ENCODE measurements at regions not wholly inside any gene's neighbourhood (a gene's known extent, or its start where the extent isn't known, plus 50 kb on each side); places are given as distances from the start of the nearest gene placed in this dataset.
"Not testable (repeated sequence)": the region's sequence is repeated elsewhere in the genome, so short reads cannot be mapped to it uniquely, and the experiment has no call there.

- Histone ChIP-seq H3K4me3 (ENCODE audit: insufficient read depth, low read depth, low read length, poor library complexity, severe bottlenecking) (no peak overlapping the region), H3K9me3 (ENCODE audit: control insufficient read depth, low read length) (no peaks in the 10 kb centered on the region), H3K36me3 (ENCODE audit: control insufficient read depth, insufficient read depth, low read length) (no peaks in the 10 kb centered on the region), H3K27ac (ENCODE audit: insufficient read depth, low read length, poor library complexity, severe bottlenecking) (no peak overlapping the region), H3K4me1 (ENCODE audit: control insufficient read depth, insufficient read depth, low read length, poor library complexity, severe bottlenecking) (no peaks in the 10 kb centered on the region), H3K27me3 (replicated peaks; ENCODE audit: control insufficient read depth, insufficient read depth, low read length, poor library complexity, severe bottlenecking) (no peaks in the 10 kb centered on the region)
- no peak for DNase-seq
Observed at GRCh38 chr5:165028356-165028755, 1522.9 kb downstream of the MAT2B start.

- no peak for DNase-seq
- Histone ChIP-seq H3K4me1 (ENCODE audit: control insufficient read depth, insufficient read depth, low read length, poor library complexity, severe bottlenecking) (no peaks in the 10 kb centered on the region), H3K36me3 (ENCODE audit: control insufficient read depth, insufficient read depth, low read length) (no peaks in the 10 kb centered on the region), H3K27ac (ENCODE audit: insufficient read depth, low read length, poor library complexity, severe bottlenecking) (no peak overlapping the region), H3K9me3 (ENCODE audit: control insufficient read depth, low read length) (no peaks in the 10 kb centered on the region), H3K27me3 (replicated peaks; ENCODE audit: control insufficient read depth, insufficient read depth, low read length, poor library complexity, severe bottlenecking) (no peaks in the 10 kb centered on the region), H3K4me3 (ENCODE audit: insufficient read depth, low read depth, low read length, poor library complexity, severe bottlenecking) (no peak overlapping the region)
Observed at GRCh38 chr5:165029099-165029870, 1523.9 kb downstream of the MAT2B start.

- Histone ChIP-seq H3K9me3 (ENCODE audit: control insufficient read depth, low read length) (no peaks in the 10 kb centered on the region), H3K4me1 (ENCODE audit: control insufficient read depth, insufficient read depth, low read length, poor library complexity, severe bottlenecking) (no peaks in the 10 kb centered on the region), H3K4me3 (ENCODE audit: insufficient read depth, low read depth, low read length, poor library complexity, severe bottlenecking) (no peak overlapping the region), H3K27ac (ENCODE audit: insufficient read depth, low read length, poor library complexity, severe bottlenecking) (no peak overlapping the region), H3K36me3 (ENCODE audit: control insufficient read depth, insufficient read depth, low read length) (no peaks in the 10 kb centered on the region), H3K27me3 (replicated peaks; ENCODE audit: control insufficient read depth, insufficient read depth, low read length, poor library complexity, severe bottlenecking) (no peaks in the 10 kb centered on the region)
- no peak for DNase-seq
Observed at GRCh38 chr5:165030971-165031370, 1525.6 kb downstream of the MAT2B start.

- Histone ChIP-seq H3K4me3 (ENCODE audit: insufficient read depth, low read depth, low read length, poor library complexity, severe bottlenecking) (no peak overlapping the region), H3K27me3 (replicated peaks; ENCODE audit: control insufficient read depth, insufficient read depth, low read length, poor library complexity, severe bottlenecking) (no peaks in the 10 kb centered on the region), H3K4me1 (ENCODE audit: control insufficient read depth, insufficient read depth, low read length, poor library complexity, severe bottlenecking) (no peaks in the 10 kb centered on the region), H3K36me3 (ENCODE audit: control insufficient read depth, insufficient read depth, low read length) (no peaks in the 10 kb centered on the region), H3K27ac (ENCODE audit: insufficient read depth, low read length, poor library complexity, severe bottlenecking) (no peak overlapping the region), H3K9me3 (ENCODE audit: control insufficient read depth, low read length) (no peaks in the 10 kb centered on the region)
- no peak for DNase-seq
Observed at GRCh38 chr5:165031371-165031770, 1526.0 kb downstream of the MAT2B start.

- H3K4me1 ChIP-seq (ENCODE audit: control insufficient read depth, insufficient read depth, low read length, poor library complexity, severe bottlenecking) = no peaks in the 10 kb centered on the region
- no peaks in the 10 kb centered on the region for H3K9me3 ChIP-seq (ENCODE audit: control insufficient read depth, low read length)
- DNase-seq = no peak
- no peaks in the 10 kb centered on the region for H3K36me3 ChIP-seq (ENCODE audit: control insufficient read depth, insufficient read depth, low read length)
- no peak overlapping the region for H3K27ac ChIP-seq (ENCODE audit: insufficient read depth, low read length, poor library complexity, severe bottlenecking)
- no peaks in the 10 kb centered on the region for H3K27me3 ChIP-seq (replicated peaks; ENCODE audit: control insufficient read depth, insufficient read depth, low read length, poor library complexity, severe bottlenecking)
- no peak overlapping the region for H3K4me3 ChIP-seq (ENCODE audit: insufficient read depth, low read depth, low read length, poor library complexity, severe bottlenecking)
Observed at GRCh38 chr5:165035520-165035919, 1530.1 kb downstream of the MAT2B start.

- Histone ChIP-seq H3K4me3 (ENCODE audit: insufficient read depth, low read depth, low read length, poor library complexity, severe bottlenecking) (no peak overlapping the region), H3K36me3 (ENCODE audit: control insufficient read depth, insufficient read depth, low read length) (no peaks in the 10 kb centered on the region), H3K27me3 (replicated peaks; ENCODE audit: control insufficient read depth, insufficient read depth, low read length, poor library complexity, severe bottlenecking) (no peaks in the 10 kb centered on the region), H3K27ac (ENCODE audit: insufficient read depth, low read length, poor library complexity, severe bottlenecking) (no peak overlapping the region), H3K9me3 (ENCODE audit: control insufficient read depth, low read length) (no peaks in the 10 kb centered on the region), H3K4me1 (ENCODE audit: control insufficient read depth, insufficient read depth, low read length, poor library complexity, severe bottlenecking) (no peaks in the 10 kb centered on the region)
- no peak for DNase-seq
Observed at GRCh38 chr5:165039748-165040147, 1534.3 kb downstream of the MAT2B start.

GRCh38 chr5:165045941-165046340 lies 1540.5 kb downstream of the MAT2B start:
- not testable (repeated sequence) for H3K4me3 ChIP-seq (ENCODE audit: insufficient read depth, low read depth, low read length, poor library complexity, severe bottlenecking); H3K36me3 ChIP-seq (ENCODE audit: control insufficient read depth, insufficient read depth, low read length); DNase-seq; H3K4me1 ChIP-seq (ENCODE audit: control insufficient read depth, insufficient read depth, low read length, poor library complexity, severe bottlenecking); H3K9me3 ChIP-seq (ENCODE audit: control insufficient read depth, low read length); H3K27ac ChIP-seq (ENCODE audit: insufficient read depth, low read length, poor library complexity, severe bottlenecking); H3K27me3 ChIP-seq (replicated peaks; ENCODE audit: control insufficient read depth, insufficient read depth, low read length, poor library complexity, severe bottlenecking)

GRCh38 chr5:165055476-165055875 lies 1550.1 kb downstream of the MAT2B start:
- no peak overlapping the region for H3K4me3 ChIP-seq (ENCODE audit: insufficient read depth, low read depth, low read length, poor library complexity, severe bottlenecking)
- no peak overlapping the region for H3K27ac ChIP-seq (ENCODE audit: insufficient read depth, low read length, poor library complexity, severe bottlenecking)

GRCh38 chr5:165057145-165057544 lies 1551.7 kb downstream of the MAT2B start:
- Histone ChIP-seq H3K4me1 (ENCODE audit: control insufficient read depth, insufficient read depth, low read length, poor library complexity, severe bottlenecking) (no peaks in the 10 kb centered on the region), H3K36me3 (ENCODE audit: control insufficient read depth, insufficient read depth, low read length) (no peaks in the 10 kb centered on the region), H3K27ac (ENCODE audit: insufficient read depth, low read length, poor library complexity, severe bottlenecking) (no peak overlapping the region), H3K27me3 (replicated peaks; ENCODE audit: control insufficient read depth, insufficient read depth, low read length, poor library complexity, severe bottlenecking) (no peaks in the 10 kb centered on the region), H3K9me3 (ENCODE audit: control insufficient read depth, low read length) (peaks cover 5% of the 10 kb centered on the region), H3K4me3 (ENCODE audit: insufficient read depth, low read depth, low read length, poor library complexity, severe bottlenecking) (no peak overlapping the region)
- no peak for DNase-seq

More at GRCh38 chr5:165055476-165055875, 1550.1 kb downstream of the MAT2B start:
- Histone ChIP-seq H3K9me3 (ENCODE audit: control insufficient read depth, low read length) (peaks cover 5% of the 10 kb centered on the region), H3K27me3 (replicated peaks; ENCODE audit: control insufficient read depth, insufficient read depth, low read length, poor library complexity, severe bottlenecking) (no peaks in the 10 kb centered on the region), H3K36me3 (ENCODE audit: control insufficient read depth, insufficient read depth, low read length) (no peaks in the 10 kb centered on the region), H3K4me1 (ENCODE audit: control insufficient read depth, insufficient read depth, low read length, poor library complexity, severe bottlenecking) (no peaks in the 10 kb centered on the region)
- no peak for DNase-seq

GRCh38 chr5:165066751-165067385 lies 1561.4 kb downstream of the MAT2B start:
- Histone ChIP-seq H3K27ac (ENCODE audit: insufficient read depth, low read length, poor library complexity, severe bottlenecking) (no peak overlapping the region), H3K27me3 (replicated peaks; ENCODE audit: control insufficient read depth, insufficient read depth, low read length, poor library complexity, severe bottlenecking) (no peaks in the 10 kb centered on the region), H3K4me3 (ENCODE audit: insufficient read depth, low read depth, low read length, poor library complexity, severe bottlenecking) (no peak overlapping the region), H3K4me1 (ENCODE audit: control insufficient read depth, insufficient read depth, low read length, poor library complexity, severe bottlenecking) (no peaks in the 10 kb centered on the region), H3K9me3 (ENCODE audit: control insufficient read depth, low read length) (no peaks in the 10 kb centered on the region), H3K36me3 (ENCODE audit: control insufficient read depth, insufficient read depth, low read length) (no peaks in the 10 kb centered on the region)
- no peak for DNase-seq

Data from effector memory CD4-positive, alpha-beta T cell (primary cell).